KG1 (cell line): ENCODE measurements at regions not wholly inside any gene's neighbourhood (a gene's known extent, or its start where the extent isn't known, plus 50 kb on each side); places are given as distances from the start of the nearest gene placed in this dataset.
"Not testable (repeated sequence)": the region's sequence is repeated elsewhere in the genome, so short reads cannot be mapped to it uniquely, and the experiment has no call there.

Experiments used
- DNase-seq: peaks from one replicate; lab custom pipeline; 2025; lab: John Stamatoyannopoulos, UW

DNA sequence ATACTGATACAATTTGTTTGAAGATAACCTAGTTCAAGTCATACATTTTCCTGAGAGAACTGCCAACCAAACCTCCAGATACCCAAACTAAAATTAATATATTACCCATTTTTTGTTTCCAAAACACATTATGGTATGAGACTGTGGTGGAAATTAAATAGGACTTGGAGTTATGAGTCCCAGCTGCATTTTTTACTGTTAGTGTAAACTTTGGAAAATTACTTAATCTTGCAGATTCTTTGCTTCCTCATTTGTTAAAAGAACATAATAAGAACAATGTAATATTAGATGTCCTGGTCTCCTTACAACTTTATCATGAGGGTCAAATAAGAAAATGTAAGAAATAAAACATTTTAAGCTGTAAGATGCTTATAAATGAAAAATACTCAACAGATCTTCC, 98.2 kb upstream of the TRIB2 start:
- DNase-seq = no peak

DNA sequence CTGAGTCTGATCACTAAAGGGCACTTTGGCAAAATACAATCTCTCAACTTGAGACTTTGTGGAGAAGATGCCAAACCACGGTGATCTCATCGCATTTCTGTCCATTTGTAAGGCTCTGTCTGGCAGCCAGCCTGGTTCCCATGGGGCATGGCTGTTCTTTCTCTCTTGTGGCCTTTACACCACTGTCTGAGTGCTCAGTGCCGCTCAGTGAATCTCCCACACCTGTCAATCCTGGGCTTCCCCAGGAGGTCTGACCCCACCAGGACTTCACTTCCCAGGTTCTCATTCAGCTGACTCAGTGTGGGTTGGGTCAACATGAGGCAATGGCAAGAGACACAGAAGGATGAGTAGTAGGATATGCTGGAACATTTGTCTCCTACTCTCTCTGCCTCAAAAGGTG, 96.8 kb upstream of the TRIB2 start:
- no peak for DNase-seq

DNA sequence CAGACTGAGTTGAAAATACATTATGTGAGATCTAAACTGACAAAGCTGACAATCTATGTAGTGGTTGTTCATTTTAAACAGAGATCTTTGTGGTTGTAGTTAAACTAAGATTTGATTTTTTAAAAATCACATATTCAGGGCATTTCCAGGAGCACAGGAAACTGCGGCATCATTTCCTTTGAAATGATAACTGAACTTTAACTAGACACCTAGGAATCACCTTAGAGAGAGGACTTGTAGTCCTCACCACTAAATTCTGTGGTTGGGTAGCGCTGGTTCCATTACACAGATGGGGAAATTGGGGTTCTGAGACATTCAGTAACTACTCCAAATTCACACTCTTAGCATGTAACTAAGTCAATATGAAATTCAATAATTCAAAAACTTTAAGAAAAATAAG, 96.0 kb upstream of the TRIB2 start:
- DNase-seq = no peak

GRCh38 chr2:12623051-12623450, 93.7 kb upstream of the TRIB2 start:
- DNase-seq = no peak

DNA sequence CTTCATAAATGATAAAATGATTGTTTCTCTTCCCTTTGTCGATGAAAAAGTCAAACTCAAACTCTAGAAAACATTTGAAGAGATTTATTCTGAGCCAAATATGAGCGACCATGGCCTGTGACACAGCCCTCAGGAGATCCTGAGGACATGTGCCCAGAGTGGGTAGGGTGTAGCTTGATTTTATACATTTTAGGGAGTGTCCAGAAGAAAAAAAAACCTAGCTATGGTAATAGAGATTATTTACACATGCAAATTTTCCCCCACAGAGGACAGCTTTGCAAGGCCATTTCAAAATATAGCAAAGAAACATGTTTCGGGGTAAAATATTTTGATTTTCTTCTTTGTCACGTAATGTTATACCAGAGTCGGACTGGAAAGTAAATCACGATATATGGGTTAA, 92.4 kb upstream of the TRIB2 start:
- DNase-seq = no peak

DNA sequence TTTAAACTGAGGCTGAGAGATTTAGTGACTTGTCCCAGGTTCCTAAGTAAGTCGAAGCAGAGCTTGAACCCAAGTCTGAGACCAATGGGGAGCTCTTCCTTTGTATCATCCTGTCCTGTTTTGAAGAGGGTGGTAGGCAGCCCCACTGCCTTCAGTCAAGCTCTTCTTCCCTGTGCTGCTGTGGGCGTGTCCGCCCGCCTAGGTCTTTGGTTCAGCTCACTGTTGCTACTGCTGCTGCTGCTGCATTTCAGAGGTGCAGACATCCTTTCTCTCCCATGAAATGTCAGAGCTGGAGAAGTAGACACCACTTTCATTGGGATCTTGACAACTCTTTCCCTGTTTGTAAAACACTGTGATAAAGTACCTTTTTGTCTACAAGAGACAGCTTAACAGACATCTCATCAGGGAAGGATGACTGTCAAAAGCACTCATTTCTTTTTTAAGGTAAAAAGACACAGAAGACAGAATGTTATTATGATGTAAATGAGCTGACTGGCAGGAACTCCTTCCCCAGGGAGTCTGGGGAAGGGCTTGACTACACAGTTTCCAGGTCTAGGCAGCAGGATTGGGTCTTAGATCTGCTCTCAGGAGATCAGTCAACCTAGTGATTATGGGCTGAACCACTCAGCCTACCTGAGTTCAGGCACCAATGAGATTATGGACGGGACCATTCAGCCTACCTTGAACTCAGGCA, 91.7 kb upstream of the TRIB2 start:
- no peak for DNase-seq

- DNase-seq = not testable (repeated sequence)
These were observed 88.2 kb upstream of the TRIB2 start for GRCh38 chr2:12628541-12628940.

- no peak for DNase-seq
These were observed 79.7 kb upstream of the TRIB2 start for GRCh38 chr2:12636837-12637581.

DNA sequence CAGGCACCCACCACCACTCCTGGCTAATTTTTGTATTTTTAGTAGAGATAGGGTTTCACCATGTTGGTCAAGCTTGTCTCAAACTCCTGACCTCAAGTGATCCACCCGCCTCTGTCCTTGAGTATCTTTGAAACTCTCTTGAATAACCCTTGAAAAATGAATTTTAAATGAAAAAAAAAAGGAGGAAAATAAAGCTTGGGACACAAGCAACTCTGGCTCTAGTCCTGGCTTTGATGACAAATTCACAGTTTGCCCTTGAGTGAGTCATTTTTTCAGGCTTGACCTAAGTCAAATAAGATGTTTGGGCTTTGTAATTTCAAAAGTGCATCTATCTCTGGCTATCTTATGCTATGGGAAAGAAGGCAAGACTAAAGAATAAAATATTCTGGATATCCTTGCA, 79.0 kb upstream of the TRIB2 start:
- DNase-seq = no peak

DNA sequence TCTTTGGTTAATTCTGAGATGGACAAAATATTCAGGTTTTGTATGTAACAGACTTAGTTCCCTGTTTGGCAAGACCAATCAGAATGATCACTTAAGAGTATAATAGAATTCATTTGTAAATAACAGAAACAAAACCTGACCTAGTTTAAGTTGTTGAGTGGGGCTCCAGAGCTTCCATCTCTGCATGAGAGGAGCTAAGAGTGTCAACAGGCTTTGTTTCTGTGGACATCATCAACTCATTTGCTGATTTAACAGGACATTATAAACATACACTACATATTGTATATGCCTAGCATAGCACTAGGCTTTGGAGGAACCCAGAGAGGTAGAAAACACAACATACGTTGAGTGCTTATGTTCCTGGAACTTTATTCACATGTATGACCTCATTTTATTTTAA, 75.3 kb upstream of the TRIB2 start:
- no peak for DNase-seq

GRCh38 chr2:12642332-12642731, 74.4 kb upstream of the TRIB2 start:
- no peak for DNase-seq

DNA sequence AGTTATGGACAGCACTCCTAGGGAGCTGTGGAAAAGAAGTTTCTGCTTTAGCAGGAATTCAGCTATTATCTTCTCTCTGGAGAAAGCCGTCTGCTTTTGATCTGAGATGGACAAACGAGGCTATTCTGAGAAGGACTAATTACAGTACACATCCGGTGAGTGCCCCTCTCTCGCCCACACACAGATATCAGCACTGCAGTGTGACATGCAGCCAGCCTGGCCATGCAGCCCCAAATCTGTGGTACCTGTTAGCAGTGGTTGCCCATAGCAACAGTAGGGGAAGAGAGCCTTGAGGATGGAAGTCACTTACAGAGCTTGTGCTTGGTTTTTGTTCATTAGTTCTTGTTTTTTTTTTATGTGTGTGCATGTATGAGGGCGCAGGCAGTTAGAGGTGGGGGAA, 73.9 kb upstream of the TRIB2 start:
- DNase-seq = no peak

DNA sequence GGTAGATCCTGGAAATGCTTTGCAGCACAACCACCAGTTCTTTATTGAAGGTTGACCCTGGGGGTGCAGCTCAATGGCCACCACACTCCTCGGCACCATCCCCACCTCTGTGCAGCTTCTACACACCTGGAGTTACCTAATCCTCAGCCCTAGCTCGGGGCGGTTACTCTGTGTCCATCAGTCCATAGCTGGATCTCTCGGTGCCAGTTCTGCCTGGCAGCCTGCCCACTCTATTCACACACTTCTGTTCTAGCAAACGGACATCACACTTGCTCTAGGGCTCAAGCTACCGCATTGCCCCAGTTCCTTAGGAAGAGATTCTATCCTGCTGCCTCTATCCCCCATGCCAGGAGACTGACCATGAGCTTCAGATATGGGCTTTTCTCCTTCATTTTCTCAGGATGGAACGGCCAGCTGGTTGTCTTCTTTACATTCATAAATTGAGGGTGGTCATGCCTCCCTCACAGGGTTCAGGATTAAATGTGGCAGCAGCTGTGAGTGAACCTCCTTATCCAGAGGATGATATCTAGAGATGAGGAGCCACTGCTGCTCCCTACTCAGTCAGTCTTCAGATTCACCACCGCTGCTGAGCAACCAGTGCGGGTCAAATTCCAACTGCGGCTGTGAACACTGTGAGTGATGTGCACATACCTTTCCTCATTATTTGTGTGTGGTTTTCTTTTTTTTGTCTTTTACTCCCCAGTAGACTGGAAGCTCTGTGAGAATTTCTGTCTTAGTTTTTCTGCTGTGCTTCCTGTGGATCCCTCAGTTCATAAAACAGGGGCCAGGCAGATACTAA, 66.9 kb upstream of the TRIB2 start:
- no peak for DNase-seq

GRCh38 chr2:12651641-12652040, 65.1 kb upstream of the TRIB2 start:
- DNase-seq = no peak

DNA sequence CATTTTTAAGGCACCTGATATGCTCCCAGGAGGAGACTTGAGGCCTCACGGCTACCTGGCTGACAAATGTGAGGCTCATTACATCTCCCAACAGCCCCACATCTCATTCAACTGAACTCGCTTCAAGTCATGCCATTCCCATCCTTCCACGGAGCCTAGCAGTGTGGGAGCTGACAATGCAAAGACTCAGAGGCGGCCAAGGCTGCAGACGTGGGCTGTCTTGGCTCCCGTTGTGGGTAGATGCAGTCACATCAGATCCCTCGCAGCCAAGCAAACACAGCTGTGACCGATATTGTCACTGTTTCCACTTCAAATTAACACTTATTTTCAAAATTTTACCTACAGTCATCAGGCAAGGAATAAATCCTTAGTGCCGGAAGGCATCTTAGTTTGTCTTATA, 64.0 kb upstream of the TRIB2 start:
- DNase-seq = no peak

- DNase-seq = no peak
These were observed 59.2 kb upstream of the TRIB2 start for GRCh38 chr2:12657560-12657959.

DNA sequence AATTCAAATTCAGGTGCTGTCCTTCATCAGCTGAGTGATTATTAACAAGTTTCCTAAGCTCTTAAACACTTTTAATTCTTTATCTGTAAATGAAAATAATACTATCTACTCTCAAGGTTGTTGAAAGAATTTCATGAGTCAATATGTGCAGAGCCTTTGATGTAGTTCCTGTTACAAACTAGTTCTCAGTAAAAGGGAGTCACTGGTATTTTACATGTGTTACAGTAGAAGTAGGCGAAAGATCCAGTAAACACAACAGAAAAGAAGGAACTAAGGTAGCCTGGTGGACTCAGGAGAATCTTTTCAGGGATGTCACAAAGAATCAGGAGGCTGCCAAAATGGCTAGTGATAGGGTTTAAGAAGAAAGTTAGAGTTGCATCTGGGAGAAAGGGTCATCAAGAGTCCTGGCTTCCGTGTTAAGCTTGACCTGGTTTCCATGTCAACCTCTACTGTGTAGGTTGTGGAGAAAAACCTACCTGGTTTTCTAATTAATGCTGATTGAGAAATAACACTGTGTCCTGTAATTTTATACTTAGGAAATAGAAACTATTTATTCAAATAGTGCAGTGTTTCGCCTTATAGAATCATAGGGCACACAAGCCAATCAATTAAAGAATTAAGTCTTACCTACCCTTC, 58.3 kb upstream of the TRIB2 start:
- no peak for DNase-seq

DNA sequence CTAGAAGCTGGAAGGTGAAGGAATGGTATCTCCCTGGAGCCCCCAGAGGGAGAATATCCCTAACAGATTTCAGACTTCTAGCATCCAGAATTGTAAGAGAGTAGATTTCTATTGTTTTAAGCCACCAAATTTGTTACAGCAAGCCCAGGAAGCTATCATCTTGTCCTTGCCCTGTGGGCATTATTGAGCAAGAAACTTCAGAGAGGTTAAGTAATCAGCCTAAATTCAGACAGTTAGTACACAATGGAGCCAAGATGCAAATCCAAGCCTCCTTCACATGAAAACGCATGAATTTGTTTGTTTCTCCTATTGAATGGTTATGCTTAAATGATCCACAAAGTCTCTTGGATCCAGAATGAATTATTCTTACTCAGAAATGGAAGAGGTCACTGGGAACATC, 55.2 kb upstream of the TRIB2 start:
- DNase-seq = no peak

GRCh38 chr2:12663306-12664037, 53.3 kb upstream of the TRIB2 start:
- no peak for DNase-seq

DNA sequence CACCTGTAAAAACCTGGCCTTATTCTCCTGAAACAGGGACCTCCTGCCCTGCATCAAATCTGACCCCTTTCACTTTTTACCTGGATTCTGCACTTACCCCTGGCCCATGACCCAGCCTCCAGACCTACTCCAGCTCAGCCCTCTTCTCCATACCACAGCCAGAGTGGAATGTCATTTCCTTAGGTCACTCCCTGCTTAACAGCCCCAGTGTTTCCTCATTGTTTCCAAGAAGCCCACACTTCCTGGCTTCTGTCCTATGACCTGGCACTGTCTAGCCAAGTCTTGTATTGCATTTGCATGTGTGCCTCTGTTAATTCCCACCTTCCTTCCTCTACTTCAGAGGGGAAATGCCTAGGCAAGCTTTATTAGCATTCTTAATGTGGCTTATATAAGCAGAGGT, 51.4 kb upstream of the TRIB2 start:
- DNase-seq = no peak

DNA sequence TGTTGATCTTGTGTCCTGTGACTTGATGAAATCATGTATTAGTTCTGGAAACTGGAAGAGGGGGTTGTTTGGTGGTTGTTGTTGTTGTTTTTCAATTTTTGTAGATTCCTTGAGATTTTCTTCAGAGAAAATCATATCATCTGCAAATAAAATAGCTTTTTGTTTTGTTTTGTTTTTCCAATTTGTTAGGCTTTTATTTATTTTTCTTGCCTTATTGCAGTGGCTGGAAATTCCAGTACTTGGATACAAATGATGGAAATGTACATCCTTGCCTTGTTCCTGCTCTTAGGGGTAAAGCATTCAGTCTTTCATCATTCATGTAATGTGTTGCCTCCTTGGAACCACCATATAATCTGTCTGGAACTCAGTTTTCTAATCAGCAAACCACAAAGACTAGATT, 50.3 kb upstream of the TRIB2 start:
- DNase-seq = no peak
